Common myeloid progenitor, CD34-positive (primary cell): ENCODE measurements at regions not wholly inside any gene's neighbourhood (a gene's known extent, or its start where the extent isn't known, plus 50 kb on each side); places are given as distances from the start of the nearest gene placed in this dataset.

Source experiments
- CTCF ChIA-PET: fragments of 350-600 bp; sonication (Branson Sonifier 250); formaldehyde crosslinking; loops from one replicate; lab custom pipeline; 2021; ENCODE audit warnings: antibody characterized with exemption; lab: Charles Lee
- POLR2A ChIA-PET: fragments of 350-600 bp; sonication (Branson Sonifier 250); formaldehyde crosslinking; loops from one replicate; lab custom pipeline; 2021; ENCODE audit warnings: antibody characterized with exemption; lab: Charles Lee
- DNase-seq, 3 donors: peaks; one replicate each; pipeline versions ENCODE4 v3.0.0 to v3.0.0-alpha.2; 2013
- H3K27ac ChIP-seq, 2 experiments: 1 replicate in 1 of 2; 2 replicates in 1 of 2; pipeline ENCODE4 v1.7.0; 2013; ENCODE audit warnings: inconsistent platforms in 2 of 2, low read length in 2 of 2, mild to moderate bottlenecking in 2 of 2, low read depth in 1 of 2, moderate library complexity in 1 of 2; ENCODE audit not compliant: severe bottlenecking in 2 of 2, insufficient read depth in 1 of 2, poor library complexity in 1 of 2
- H3K27me3 ChIP-seq, 5 experiments: replicated peaks in 2 of 5; 1 replicate in 3 of 5; 2 replicates in 2 of 5; pipeline versions ENCODE4 v1.6.1 to v1.7.0; 2013; ENCODE audit warnings: low read length in 4 of 5, mild to moderate bottlenecking in 2 of 5, moderate library complexity in 2 of 5, inconsistent platforms in 1 of 5; ENCODE audit not compliant: insufficient read depth in 5 of 5, control insufficient read depth in 4 of 5
- H3K36me3 ChIP-seq, 4 experiments: 1 replicate in 2 of 4; 2 replicates in 2 of 4; pipeline versions ENCODE4 v1.6.1 to v1.7.0; 2013; ENCODE audit warnings: low read length in 3 of 4, control low read depth in 1 of 4, mild to moderate bottlenecking in 1 of 4; ENCODE audit not compliant: control insufficient read depth in 4 of 4, insufficient read depth in 4 of 4
- H3K4me1 ChIP-seq, 4 experiments: 1 replicate in 3 of 4; 2 replicates in 1 of 4; pipeline versions ENCODE4 v1.6.1 to v1.7.1; 2013; ENCODE audit warnings: low read length in 3 of 4, mild to moderate bottlenecking in 3 of 4, control low read depth in 1 of 4, inconsistent platforms in 1 of 4, moderate library complexity in 1 of 4; ENCODE audit not compliant: control insufficient read depth in 4 of 4, insufficient read depth in 4 of 4; ENCODE audit errors: control extremely low read depth in 1 of 4
- H3K4me3 ChIP-seq, 7 experiments: 1 replicate in 4 of 7; 2 replicates in 3 of 7; pipeline versions ENCODE4 v1.5.1 to v1.7.0; 2013; ENCODE audit warnings: mild to moderate bottlenecking in 7 of 7, low read length in 6 of 7, moderate library complexity in 6 of 7, inconsistent platforms in 2 of 7, low read depth in 2 of 7, control low read depth in 1 of 7; ENCODE audit not compliant: insufficient read depth in 4 of 7, control insufficient read depth in 1 of 7; ENCODE audit errors: extremely low read depth in 1 of 7
- H3K9me3 ChIP-seq, 5 experiments: 1 replicate in 4 of 5; 2 replicates in 1 of 5; pipeline versions ENCODE4 v1.6.1 to v1.7.1; 2013; ENCODE audit warnings: low read length in 4 of 5, mild to moderate bottlenecking in 2 of 5, inconsistent platforms in 1 of 5, low read depth in 1 of 5, moderate library complexity in 1 of 5; ENCODE audit not compliant: control insufficient read depth in 4 of 5, insufficient read depth in 2 of 5; ENCODE audit errors: control extremely low read depth in 1 of 5
- WGBS: methylation state at CpG from one replicate; pipeline ENCODE4 v1.1.5; 2013; ENCODE audit not compliant: insufficient coverage; 5-methylcytosine and 5-hydroxymethylcytosine counted together

DNA sequence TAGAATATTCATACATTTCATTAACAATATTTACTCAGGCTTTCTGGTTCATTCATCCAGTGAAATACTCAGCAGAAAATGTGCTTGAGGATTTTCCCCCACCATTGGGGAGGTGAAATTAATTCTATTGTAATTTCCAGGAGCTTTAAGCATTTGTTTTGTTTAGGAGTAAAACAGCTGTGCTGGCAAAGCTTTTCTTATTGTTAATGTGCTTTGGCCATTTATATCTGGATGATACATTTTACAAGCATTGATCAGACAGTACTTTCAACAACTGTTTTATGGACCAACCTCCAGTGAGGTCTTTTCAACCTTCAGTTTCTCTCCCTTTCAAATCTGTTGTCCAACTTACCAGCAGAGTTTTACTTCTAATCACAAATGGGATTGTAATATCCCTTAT is 672.4 kb downstream of the CDH11 start:
- no peaks in the 10 kb centered on the region for H3K27me3 ChIP-seq
- no peak overlapping the region for H3K27ac ChIP-seq
- H3K9me3 ChIP-seq: no peaks in the 10 kb centered on the region
- H3K4me1 ChIP-seq: no peaks in the 10 kb centered on the region
- ChIA-PET POLR2A (no interaction called here), CTCF (no interaction called here)
- DNase-seq: no peak
- H3K4me3 ChIP-seq: no peak overlapping the region
- no peaks in the 10 kb centered on the region for H3K36me3 ChIP-seq

DNA sequence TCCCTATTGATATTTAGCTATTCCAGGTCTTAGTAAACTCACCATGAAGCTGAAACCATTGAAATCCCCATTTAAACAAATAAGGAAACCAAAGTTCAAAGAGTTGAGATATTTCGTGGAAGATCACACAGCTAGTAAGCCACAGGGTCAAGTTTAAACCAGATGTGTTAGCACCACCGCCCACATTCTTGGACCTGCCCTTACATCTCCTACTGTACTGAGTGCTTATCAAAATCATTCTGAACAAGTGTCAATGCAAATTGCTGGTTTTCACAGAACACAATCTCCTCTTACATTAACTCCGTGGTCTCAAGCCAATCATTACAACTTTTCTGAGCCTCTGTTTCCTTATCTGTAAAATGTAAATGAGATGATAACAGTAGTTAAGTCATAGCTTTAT is 676.2 kb downstream of the CDH11 start:
- 56% methylated on average over 2 of the region's 3 CpGs for WGBS

GRCh38 chr16:64445245-64445644 is 676.6 kb downstream of the CDH11 start:
- ChIA-PET POLR2A (no interaction called here), CTCF (no interaction called here)
- no peaks in the 10 kb centered on the region for H3K4me1 ChIP-seq
- H3K9me3 ChIP-seq: no peaks in the 10 kb centered on the region
- H3K27ac ChIP-seq: no peak overlapping the region
- H3K4me3 ChIP-seq: no peak overlapping the region
- WGBS: 74% methylated on average over 2 of the region's 4 CpGs
- no peaks in the 10 kb centered on the region for H3K36me3 ChIP-seq
- DNase-seq: no peak
- no peaks in the 10 kb centered on the region for H3K27me3 ChIP-seq

More for the DNA sequence above, 676.2 kb downstream of the CDH11 start:
- Histone ChIP-seq H3K36me3 (no peaks in the 10 kb centered on the region), H3K27ac (no peak overlapping the region), H3K4me3 (no peak overlapping the region), H3K9me3 (no peaks in the 10 kb centered on the region), H3K27me3 (no peaks in the 10 kb centered on the region), H3K4me1 (no peaks in the 10 kb centered on the region)
- no peak for DNase-seq
- ChIA-PET POLR2A (no interaction called here), CTCF (no interaction called here)

DNA sequence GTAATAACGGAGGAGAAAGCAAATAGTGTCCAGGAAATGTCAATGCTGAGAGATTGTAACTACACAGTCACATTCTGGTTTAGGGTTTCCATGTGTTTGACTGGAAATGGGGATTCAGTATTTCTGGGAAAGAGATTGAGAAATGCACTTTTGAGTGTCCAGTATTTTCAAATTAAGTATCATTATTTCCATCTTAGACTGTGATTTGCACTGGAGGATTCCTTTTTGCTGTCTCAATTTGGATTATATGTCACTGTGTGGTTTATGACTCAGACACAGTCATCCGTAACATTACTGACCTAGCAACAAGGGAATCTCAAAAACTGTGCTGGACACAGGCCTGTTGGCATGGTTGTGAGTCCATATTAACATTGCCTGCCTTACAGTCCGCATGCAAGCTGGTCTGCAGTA is 681.4 kb downstream of the CDH11 start:
- H3K27ac ChIP-seq: no peak overlapping the region
- ChIA-PET CTCF (no interaction called here), POLR2A (no interaction called here)
- DNase-seq: no peak
- H3K27me3 ChIP-seq: no peaks in the 10 kb centered on the region
- H3K36me3 ChIP-seq: no peaks in the 10 kb centered on the region
- WGBS: no CpG with 5 or more reads among the region's 3 CpGs
- no peak overlapping the region for H3K4me3 ChIP-seq
- H3K9me3 ChIP-seq: no peaks in the 10 kb centered on the region
- H3K4me1 ChIP-seq: no peaks in the 10 kb centered on the region

DNA sequence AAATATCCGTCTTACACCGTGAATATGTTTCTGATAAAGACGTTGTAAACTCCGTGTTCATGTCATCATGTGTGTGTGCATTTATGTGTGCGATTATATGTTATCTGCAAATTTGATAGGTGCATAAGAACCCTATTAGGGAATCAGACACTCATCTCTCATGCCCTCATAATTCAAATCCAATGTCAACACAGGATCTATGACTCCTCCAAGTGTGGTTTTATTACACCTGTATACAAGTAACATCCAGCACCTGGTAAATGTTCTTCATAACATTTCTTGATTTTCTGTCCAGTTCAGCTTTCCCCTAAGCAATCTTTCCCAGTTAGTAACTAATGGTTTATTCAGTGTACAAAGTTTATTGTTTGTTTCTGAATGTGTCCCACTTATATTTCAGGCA is 681.9 kb downstream of the CDH11 start:
- no CpG with 5 or more reads among the region's 5 CpGs for WGBS
- POLR2A ChIA-PET: no interaction called here
- H3K27ac ChIP-seq: no peak overlapping the region

DNA sequence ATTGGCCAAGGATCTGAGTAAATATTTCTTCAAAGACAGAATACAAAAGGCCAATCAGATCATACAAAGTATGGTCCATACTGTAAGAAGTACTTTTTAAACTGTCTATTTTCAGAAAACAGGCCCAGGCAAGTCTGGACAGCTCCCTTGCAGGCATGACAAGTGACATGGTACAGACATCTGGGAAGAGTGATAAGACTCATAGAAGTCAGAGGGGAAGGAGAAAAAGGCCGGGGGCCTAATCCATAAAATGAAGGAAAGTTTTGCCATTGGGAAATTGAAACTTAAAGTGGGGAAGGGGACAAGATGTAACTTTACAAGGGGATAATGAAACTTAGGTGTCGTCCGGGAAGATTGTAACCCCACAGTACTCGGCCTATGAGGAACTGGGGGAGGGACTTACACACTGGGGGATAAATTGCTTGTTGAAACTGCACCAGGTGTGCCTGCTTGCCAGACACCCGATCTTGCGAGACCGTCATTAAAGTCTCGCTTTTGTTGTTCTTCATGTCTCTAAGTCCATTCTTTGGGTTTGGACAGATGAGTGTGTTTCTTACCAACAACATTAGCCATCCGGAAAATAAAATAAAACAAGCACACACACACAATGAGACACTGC is 684.0 kb downstream of the CDH11 start:
- H3K27ac ChIP-seq: no peak overlapping the region
- ChIA-PET POLR2A (no interaction called here), CTCF (no interaction called here)
- H3K4me1 ChIP-seq: no peaks in the 10 kb centered on the region
- no peaks in the 10 kb centered on the region for H3K36me3 ChIP-seq
- WGBS: 44% methylated on average over 8 of the region's 9 CpGs
- no peak overlapping the region for H3K4me3 ChIP-seq
- H3K27me3 ChIP-seq: no peaks in the 10 kb centered on the region
- no peak for DNase-seq
- H3K9me3 ChIP-seq: no peaks in the 10 kb centered on the region

More for the DNA sequence above, 681.9 kb downstream of the CDH11 start:
- Histone ChIP-seq H3K36me3 (no peaks in the 10 kb centered on the region), H3K27me3 (no peaks in the 10 kb centered on the region), H3K9me3 (no peaks in the 10 kb centered on the region), H3K4me3 (no peak overlapping the region), H3K4me1 (no peaks in the 10 kb centered on the region)
- DNase-seq: no peak
- CTCF ChIA-PET: no interaction called here

GRCh38 chr16:64434526-64435069 is 687.3 kb downstream of the CDH11 start:
- H3K9me3 ChIP-seq: no peaks in the 10 kb centered on the region
- H3K27me3 ChIP-seq: no peaks in the 10 kb centered on the region
- no peaks in the 10 kb centered on the region for H3K4me1 ChIP-seq
- H3K27ac ChIP-seq: no peak overlapping the region
- DNase-seq: no peak
- no peaks in the 10 kb centered on the region for H3K36me3 ChIP-seq
- CTCF ChIA-PET: no interaction called here
- 92% methylated on average over 2 of the region's 4 CpGs for WGBS
- POLR2A ChIA-PET: no interaction called here
- no peak overlapping the region for H3K4me3 ChIP-seq
